Endothelial cell of umbilical vein (primary cell): ENCODE measurements at regions not wholly inside any gene's neighbourhood (a gene's known extent, or its start where the extent isn't known, plus 50 kb on each side); places are given as distances from the start of the nearest gene placed in this dataset.

Experiments
- BruUV-seq: library from RNA; stranded (reverse); fragments of 400-500 nt; replicated peaks from 2 replicates; lab custom pipeline; 2021; lab: Mats Ljungman, UMichigan
- CTCF ChIA-PET: fragments of 300-600, 350-600 bp; sonication (Branson Sonifier 250); formaldehyde crosslinking; loops from one replicate; lab custom pipeline; 2021; ENCODE audit warnings: antibody characterized with exemption, inconsistent platforms; lab: Charles Lee
- POLR2A ChIA-PET: fragments of 300-600, 350-600 bp; sonication (Branson Sonifier 250); formaldehyde crosslinking; loops from one replicate; lab custom pipeline; 2021; ENCODE audit warnings: antibody characterized with exemption, inconsistent platforms; lab: Charles Lee
- DNase-seq: peaks from one replicate; pipeline ENCODE4 v3.0.0-alpha.2; 2011; ENCODE audit warnings: low read depth, low spot score
- FAIRE-seq: peaks from 2 replicates; lab custom pipeline; 2011; peaks lifted over from hg19 to GRCh38; lab: Jason Lieb, UNC
- H2AFZ ChIP-seq: 2 replicates; pipeline ENCODE4 v1.6.0; 2012; ENCODE audit warnings: low read depth, low read length, control low read depth, inconsistent platforms
- H3K27ac ChIP-seq: 2 replicates; pipeline ENCODE4 v1.5.1; 2011; ENCODE audit warnings: low read depth, mild to moderate bottlenecking, control low read depth, low read length, moderate library complexity; ENCODE audit not compliant: insufficient read depth
- H3K27me3 ChIP-seq, 2 experiments: 2 replicates each; pipeline versions ENCODE4 v1.6.0 to v1.6.1; 2011; ENCODE audit warnings: low read length in 2 of 2, mixed read lengths in 1 of 2; ENCODE audit not compliant: control insufficient read depth in 2 of 2, insufficient read depth in 2 of 2
- H3K36me3 ChIP-seq, 2 experiments: 2 replicates in 1 of 2; 3 replicates in 1 of 2; pipeline ENCODE4 v1.5.1; 2011; ENCODE audit warnings: low read length in 2 of 2, mild to moderate bottlenecking in 1 of 2, moderate library complexity in 1 of 2; ENCODE audit not compliant: control insufficient read depth in 2 of 2, insufficient read depth in 2 of 2; ENCODE audit errors: extremely low read depth in 1 of 2
- H3K4me1 ChIP-seq: 3 replicates; pipeline ENCODE4 v1.5.1; 2011; ENCODE audit warnings: mild to moderate bottlenecking, low read length; ENCODE audit not compliant: control insufficient read depth, insufficient read depth; ENCODE audit errors: extremely low read depth
- H3K4me2 ChIP-seq: 2 replicates; pipeline ENCODE4 v1.6.1; 2011; ENCODE audit warnings: low read length, control low read depth, mixed read lengths; ENCODE audit not compliant: insufficient read depth
- H3K4me3 ChIP-seq, 3 experiments: fragments of 200-600 bp in 1 of 3; sonication (generic), shearing (Covaris generic) in 1 of 3; replicated peaks in 1 of 3; 2 replicates each; pipeline ENCODE4 v1.5.1; 2011 to 2016; ENCODE audit warnings: control low read depth in 3 of 3, low read length in 3 of 3, mild to moderate bottlenecking in 2 of 3, inconsistent platforms in 1 of 3, low read depth in 1 of 3, moderate library complexity in 1 of 3; ENCODE audit not compliant: insufficient read depth in 1 of 3
- H3K79me2 ChIP-seq: 2 replicates; pipeline ENCODE4 v1.6.0; 2012; ENCODE audit warnings: low read length, inconsistent platforms; ENCODE audit not compliant: control insufficient read depth, insufficient read depth
- H3K9ac ChIP-seq: replicated peaks from 2 replicates; pipeline ENCODE3; 2011; ENCODE audit warnings: low read length, control low read depth; ENCODE audit not compliant: insufficient read depth; ENCODE audit errors: extremely low read depth
- H3K9me1 ChIP-seq: replicated peaks from 3 replicates; pipeline ENCODE4 v1.6.0; 2011; ENCODE audit warnings: mild to moderate bottlenecking, low read length; ENCODE audit not compliant: control insufficient read depth, insufficient read depth; ENCODE audit errors: extremely low read depth
- H3K9me3 ChIP-seq: replicated peaks from 2 replicates; pipeline ENCODE4 v1.5.1; 2012; ENCODE audit warnings: low read length, inconsistent platforms; ENCODE audit not compliant: control insufficient read depth, insufficient read depth
- H4K20me1 ChIP-seq: replicated peaks from 2 replicates; pipeline ENCODE3; 2011; ENCODE audit warnings: mild to moderate bottlenecking, low read length; ENCODE audit not compliant: control insufficient read depth, insufficient read depth; ENCODE audit errors: extremely low read depth
- EZH2 ChIP-seq: IDR thresholded peaks from 2 replicates; pipeline ENCODE4 v1.6.1; 2012; ENCODE audit warnings: borderline replicate concordance, low read depth, mild to moderate bottlenecking, moderate library complexity, low read length, inconsistent platforms; ENCODE audit not compliant: severe bottlenecking
- FOS ChIP-seq: IDR thresholded peaks from 2 replicates; pipeline ENCODE4 v1.6.1; 2011; ENCODE audit warnings: mild to moderate bottlenecking, low read length, moderate library complexity, borderline replicate concordance; ENCODE audit not compliant: insufficient read depth
- GATA2 ChIP-seq: IDR thresholded peaks from 2 replicates; pipeline ENCODE4 v1.7.0; 2011; ENCODE audit warnings: low read depth, mild to moderate bottlenecking, moderate library complexity, mixed read lengths, low read length; ENCODE audit not compliant: insufficient read length, insufficient read depth
- JUN ChIP-seq: IDR thresholded peaks from 2 replicates; pipeline ENCODE4 v1.6.1; 2011; ENCODE audit warnings: borderline replicate concordance, low read depth; ENCODE audit not compliant: insufficient read length, insufficient read depth
- MYC ChIP-seq: IDR thresholded peaks from one replicate; pipeline ENCODE4 v1.6.1; 2011; ENCODE audit warnings: mild to moderate bottlenecking, low read depth, low read length
- POLR2A ChIP-seq: IDR thresholded peaks from 2 replicates; pipeline ENCODE4 v1.6.1; 2012; ENCODE audit warnings: low read depth, mild to moderate bottlenecking, control low read depth, low read length
- POLR2AphosphoS5 ChIP-seq: IDR thresholded peaks from 2 replicates; pipeline ENCODE4 v1.6.1; 2012; ENCODE audit warnings: low read depth, mild to moderate bottlenecking, control low read depth, low read length, moderate library complexity; ENCODE audit not compliant: insufficient read depth
- dilution Hi-C: fragments of 300-500 bp; cut with MboI; formaldehyde crosslinking; loops from one replicate; pipeline ENCODE4 v1.15.0; 2019; ENCODE audit warnings: low sequenced_read_pairs; ENCODE audit not compliant: extremely low pct_ligation_motif_present
- intact Hi-C: fragments of 100-400 bp; cut with micrococcal nuclease; formaldehyde crosslinking; loops from one replicate; pipeline ENCODE4 v1.10.0; 2022
- TF ChIP-seq, protein P1 (sequence below), 2 donors: IDR thresholded peaks; 1 replicate in 1 of 2; 2 replicates in 1 of 2; pipeline ENCODE4 v1.5.1; 2011; ENCODE audit warnings: low read length in 2 of 2, mild to moderate bottlenecking in 2 of 2, moderate library complexity in 2 of 2, control low read depth in 1 of 2, inconsistent platforms in 1 of 2, low read depth in 1 of 2; ENCODE audit not compliant: insufficient read depth in 1 of 2; ENCODE audit errors: extremely low read depth in 1 of 2
- TF ChIP-seq, protein P2 (sequence below): IDR thresholded peaks from 2 replicates; pipeline ENCODE4 v1.6.1; 2011; ENCODE audit not compliant: insufficient read depth, insufficient read length

DNA sequence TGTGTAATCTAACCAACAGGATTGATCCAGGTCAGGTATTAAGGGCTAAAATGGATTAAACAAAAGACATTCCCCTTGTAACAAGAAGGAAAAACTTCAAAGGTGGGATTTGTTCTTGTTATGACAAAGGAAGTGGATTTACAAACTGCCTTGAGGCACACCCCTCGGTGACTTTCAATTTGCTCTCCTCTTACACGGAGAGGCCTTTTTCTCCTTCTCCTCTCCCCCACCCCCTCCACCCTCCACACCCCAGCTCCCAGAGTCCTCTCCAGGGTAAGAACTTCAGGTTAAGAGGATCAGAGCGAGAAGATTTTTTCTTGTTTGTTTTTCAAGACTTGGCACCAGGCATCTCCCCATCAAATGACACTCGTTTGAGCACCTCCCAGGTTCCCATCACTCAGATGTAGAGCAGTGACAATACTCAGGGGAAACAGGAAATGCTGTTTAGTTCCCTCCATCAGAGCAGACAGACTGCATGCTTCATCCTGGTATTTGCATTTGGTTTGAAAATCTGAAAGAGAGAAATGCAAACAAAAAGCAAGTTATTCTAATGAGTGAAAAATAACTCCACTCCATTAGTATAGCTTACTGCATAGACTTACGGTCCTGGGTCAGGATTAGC is 77.6 kb upstream of the TMEM260 start:
- Histone ChIP-seq H3K9me1 (no peaks in the 10 kb centered on the region), H4K20me1 (no peaks in the 10 kb centered on the region), H3K9me3 (no peaks in the 10 kb centered on the region), H3K4me2 (no peak overlapping the region), H2AFZ (no peak overlapping the region), H3K79me2 (no peaks in the 10 kb centered on the region), H3K9ac (no peak overlapping the region), H3K27ac (no peak overlapping the region), H3K36me3 (no peaks in the 10 kb centered on the region), H3K4me1 (no peaks in the 10 kb centered on the region), H3K4me3 (no peak overlapping the region), H3K27me3 (peaks cover 11 to 25% of the 10 kb centered on the region in 2 experiments)
- ChIA-PET CTCF (no interaction called here), POLR2A (no interaction called here)
- dilution Hi-C loops (no loop called here), intact Hi-C loops (no loop called here)
- FAIRE-seq: no peak
- BruUV-seq: no TSS peak
- TF ChIP-seq, protein P1, sequence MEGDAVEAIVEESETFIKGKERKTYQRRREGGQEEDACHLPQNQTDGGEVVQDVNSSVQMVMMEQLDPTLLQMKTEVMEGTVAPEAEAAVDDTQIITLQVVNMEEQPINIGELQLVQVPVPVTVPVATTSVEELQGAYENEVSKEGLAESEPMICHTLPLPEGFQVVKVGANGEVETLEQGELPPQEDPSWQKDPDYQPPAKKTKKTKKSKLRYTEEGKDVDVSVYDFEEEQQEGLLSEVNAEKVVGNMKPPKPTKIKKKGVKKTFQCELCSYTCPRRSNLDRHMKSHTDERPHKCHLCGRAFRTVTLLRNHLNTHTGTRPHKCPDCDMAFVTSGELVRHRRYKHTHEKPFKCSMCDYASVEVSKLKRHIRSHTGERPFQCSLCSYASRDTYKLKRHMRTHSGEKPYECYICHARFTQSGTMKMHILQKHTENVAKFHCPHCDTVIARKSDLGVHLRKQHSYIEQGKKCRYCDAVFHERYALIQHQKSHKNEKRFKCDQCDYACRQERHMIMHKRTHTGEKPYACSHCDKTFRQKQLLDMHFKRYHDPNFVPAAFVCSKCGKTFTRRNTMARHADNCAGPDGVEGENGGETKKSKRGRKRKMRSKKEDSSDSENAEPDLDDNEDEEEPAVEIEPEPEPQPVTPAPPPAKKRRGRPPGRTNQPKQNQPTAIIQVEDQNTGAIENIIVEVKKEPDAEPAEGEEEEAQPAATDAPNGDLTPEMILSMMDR (IDR thresholded peaks at IDR 0.05; ENCODE audit: extremely low read depth in 1 of 2, insufficient read depth in 1 of 2, low read depth in 1 of 2, low read length in 2 of 2): no peak
- TF ChIP-seq POLR2AphosphoS5 (no peak), JUN (no peak), EZH2 (no peak), FOS (no peak), GATA2 (no peak), POLR2A (no peak), MYC (no peak)
- TF ChIP-seq, protein P2, sequence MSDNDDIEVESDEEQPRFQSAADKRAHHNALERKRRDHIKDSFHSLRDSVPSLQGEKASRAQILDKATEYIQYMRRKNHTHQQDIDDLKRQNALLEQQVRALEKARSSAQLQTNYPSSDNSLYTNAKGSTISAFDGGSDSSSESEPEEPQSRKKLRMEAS: no peak
- no peak for DNase-seq
